T1000 (cell line): ENCODE measurements at regions not wholly inside any gene's neighbourhood (a gene's known extent, or its start where the extent isn't known, plus 50 kb on each side); places are given as distances from the start of the nearest gene placed in this dataset.
A peak's percentile ranks its signal among the peaks of the same experiment; 100 is the strongest.
"Not testable (repeated sequence)": the region's sequence is repeated elsewhere in the genome, so short reads cannot be mapped to it uniquely, and the experiment has no call there.

Experiments used
- DNase-seq: peaks from one replicate; lab custom pipeline; 2025; ENCODE audit warnings: mixed read lengths; lab: John Stamatoyannopoulos, UW

- DNase-seq: peak; percentile 7
These were observed 111.9 kb upstream of the PPARGC1A start for GRCh38 chr4:24001486-24002329.

- DNase-seq: no peak
These were observed 110.6 kb upstream of the PPARGC1A start for GRCh38 chr4:24000470-24000831.

- no peak for DNase-seq
These were observed 110.0 kb upstream of the PPARGC1A start for GRCh38 chr4:23999714-24000469.

- no peak for DNase-seq
These were observed 103.5 kb upstream of the PPARGC1A start for GRCh38 chr4:23993373-23993772.

- no peak for DNase-seq
These were observed 101.6 kb upstream of the PPARGC1A start for GRCh38 chr4:23991444-23991843.

GRCh38 chr4:23986270-23986669, 96.4 kb upstream of the PPARGC1A start:
- no peak for DNase-seq

- no peak for DNase-seq
These were observed 91.5 kb upstream of the PPARGC1A start for GRCh38 chr4:23981328-23981727.

GRCh38 chr4:23979534-23979933, 89.7 kb upstream of the PPARGC1A start:
- no peak for DNase-seq

GRCh38 chr4:23978002-23978401, 88.2 kb upstream of the PPARGC1A start:
- no peak for DNase-seq

- no peak for DNase-seq
These were observed 86.6 kb upstream of the PPARGC1A start for GRCh38 chr4:23976423-23976822.

- DNase-seq: no peak
These were observed 83.5 kb upstream of the PPARGC1A start for GRCh38 chr4:23973308-23973855.

GRCh38 chr4:23972805-23973204, 83.0 kb upstream of the PPARGC1A start:
- no peak for DNase-seq

- DNase-seq: no peak
These were observed 82.3 kb upstream of the PPARGC1A start for GRCh38 chr4:23972187-23972586.

- no peak for DNase-seq
These were observed 80.5 kb upstream of the PPARGC1A start for GRCh38 chr4:23970201-23970850.

GRCh38 chr4:23969635-23970145, 79.8 kb upstream of the PPARGC1A start:
- DNase-seq: no peak

- no peak for DNase-seq
These were observed 77.4 kb upstream of the PPARGC1A start for GRCh38 chr4:23967281-23967680.

GRCh38 chr4:23966725-23967124, 76.9 kb upstream of the PPARGC1A start:
- DNase-seq: no peak

- DNase-seq: no peak
These were observed 72.6 kb upstream of the PPARGC1A start for GRCh38 chr4:23962462-23962861.

GRCh38 chr4:23961395-23961794, 71.5 kb upstream of the PPARGC1A start:
- not testable (repeated sequence) for DNase-seq

- no peak for DNase-seq
These were observed 69.7 kb upstream of the PPARGC1A start for GRCh38 chr4:23959396-23960148.

- no peak for DNase-seq
These were observed 68.9 kb upstream of the PPARGC1A start for GRCh38 chr4:23958749-23959148.

GRCh38 chr4:23957465-23957864, 67.6 kb upstream of the PPARGC1A start:
- DNase-seq: no peak
